A673 (cell line): ENCODE measurements at regions not wholly inside any gene's neighbourhood (a gene's known extent, or its start where the extent isn't known, plus 50 kb on each side); places are given as distances from the start of the nearest gene placed in this dataset.

Source experiments
- BruUV-seq: library from RNA; stranded (reverse); fragments of 400-500 nt; replicated peaks from 2 replicates; lab custom pipeline; 2021; lab: Mats Ljungman, UMichigan
- CTCF ChIA-PET: fragments of 300-600 bp; sonication (Branson Sonifier 250); formaldehyde crosslinking; loops from one replicate; lab custom pipeline; 2022; ENCODE audit warnings: antibody characterized with exemption; lab: Charles Lee
- POLR2A ChIA-PET: fragments of 300-600 bp; sonication (Branson Sonifier 250); formaldehyde crosslinking; loops from one replicate; lab custom pipeline; 2022; ENCODE audit warnings: antibody characterized with exemption; ENCODE audit not compliant: low non-redundant PET; lab: Charles Lee
- DNase-seq: peaks from one replicate; pipeline ENCODE4 v3.0.0-alpha.2; 2015; ENCODE audit warnings: low spot score
- H3K27ac ChIP-seq: fragments of 200-600 bp; sonication (generic); 2 replicates; pipeline ENCODE4 v1.5.1; 2016; ENCODE audit warnings: mixed run types, low read depth, mild to moderate bottlenecking, mixed read lengths, antibody characterized with exemption, low read length; ENCODE audit not compliant: poor library complexity, severe bottlenecking
- H3K27me3 ChIP-seq: fragments of 200-600 bp; sonication (generic); replicated peaks from 2 replicates; pipeline ENCODE4 v1.6.1; 2017; ENCODE audit warnings: mixed run types, low read depth, mild to moderate bottlenecking, mixed read lengths, antibody characterized with exemption, low read length; ENCODE audit not compliant: insufficient read depth, poor library complexity
- H3K36me3 ChIP-seq: fragments of 200-600 bp; sonication (generic); 2 replicates; pipeline ENCODE4 v1.6.1; 2016; ENCODE audit warnings: mixed run types, mild to moderate bottlenecking, mixed read lengths, antibody characterized with exemption, low read length; ENCODE audit not compliant: insufficient read depth, poor library complexity, severe bottlenecking
- H3K4me1 ChIP-seq: fragments of 200-600 bp; sonication (generic); 2 replicates; pipeline ENCODE4 v1.6.1; 2017; ENCODE audit warnings: mixed run types, mild to moderate bottlenecking, mixed read lengths, antibody characterized with exemption, low read length; ENCODE audit not compliant: insufficient read depth, poor library complexity, severe bottlenecking
- H3K4me3 ChIP-seq: fragments of 200-600 bp; sonication (generic); 2 replicates; pipeline ENCODE4 v1.5.1; 2016; ENCODE audit warnings: low read depth, mixed run types, mild to moderate bottlenecking, mixed read lengths, low read length; ENCODE audit not compliant: poor library complexity, severe bottlenecking
- H3K9me3 ChIP-seq: fragments of 200-600 bp; sonication (generic); 2 replicates; pipeline ENCODE4 v1.6.1; 2016; ENCODE audit warnings: mixed run types, low read depth, mild to moderate bottlenecking, mixed read lengths, antibody characterized with exemption, low read length; ENCODE audit not compliant: poor library complexity, severe bottlenecking
- EZH2 ChIP-seq: fragments of 200-600 bp; sonication (generic); IDR thresholded peaks from 2 replicates; pipeline ENCODE4 v1.6.1; 2017; ENCODE audit warnings: borderline replicate concordance, low read depth, mild to moderate bottlenecking, mixed read lengths, antibody characterized with exemption, low read length; ENCODE audit not compliant: poor library complexity, severe bottlenecking
- intact Hi-C: fragments of 100-400 bp; cut with micrococcal nuclease; formaldehyde crosslinking; loops from one replicate; pipeline ENCODE4 v1.10.0; 2022; ENCODE audit not compliant: unreplicated experiment
- TF ChIP-seq, protein P1 (sequence below): fragments of 300-800, 200-600 bp; sonication (generic); conservative IDR thresholded peaks from 2 replicates; pipeline ENCODE4 v1.5.1; 2017; ENCODE audit warnings: low read depth, mild to moderate bottlenecking, antibody characterized with exemption, low read length, moderate library complexity, mixed read lengths

GRCh38 chr14:71196921-71197320 is 289.7 kb downstream of the PCNX1 start:
- no TSS peak for BruUV-seq
- POLR2A ChIA-PET = no interaction called here
- CTCF ChIA-PET = interaction anchor here (0.5 kb wide), 1 partner anchor 12 kb away, joined by 3 read pairs; no protein-coding TSS in a partner anchor
- intact Hi-C loops = no loop called here
- H3K27ac ChIP-seq = no peak overlapping the region
- H3K36me3 ChIP-seq = no peaks in the 10 kb centered on the region
- TF ChIP-seq, protein P1, sequence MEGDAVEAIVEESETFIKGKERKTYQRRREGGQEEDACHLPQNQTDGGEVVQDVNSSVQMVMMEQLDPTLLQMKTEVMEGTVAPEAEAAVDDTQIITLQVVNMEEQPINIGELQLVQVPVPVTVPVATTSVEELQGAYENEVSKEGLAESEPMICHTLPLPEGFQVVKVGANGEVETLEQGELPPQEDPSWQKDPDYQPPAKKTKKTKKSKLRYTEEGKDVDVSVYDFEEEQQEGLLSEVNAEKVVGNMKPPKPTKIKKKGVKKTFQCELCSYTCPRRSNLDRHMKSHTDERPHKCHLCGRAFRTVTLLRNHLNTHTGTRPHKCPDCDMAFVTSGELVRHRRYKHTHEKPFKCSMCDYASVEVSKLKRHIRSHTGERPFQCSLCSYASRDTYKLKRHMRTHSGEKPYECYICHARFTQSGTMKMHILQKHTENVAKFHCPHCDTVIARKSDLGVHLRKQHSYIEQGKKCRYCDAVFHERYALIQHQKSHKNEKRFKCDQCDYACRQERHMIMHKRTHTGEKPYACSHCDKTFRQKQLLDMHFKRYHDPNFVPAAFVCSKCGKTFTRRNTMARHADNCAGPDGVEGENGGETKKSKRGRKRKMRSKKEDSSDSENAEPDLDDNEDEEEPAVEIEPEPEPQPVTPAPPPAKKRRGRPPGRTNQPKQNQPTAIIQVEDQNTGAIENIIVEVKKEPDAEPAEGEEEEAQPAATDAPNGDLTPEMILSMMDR = no peak
- TF ChIP-seq EZH2 = no peak
- no peaks in the 10 kb centered on the region for H3K4me1 ChIP-seq
- H3K27me3 ChIP-seq = no peaks in the 10 kb centered on the region
- H3K9me3 ChIP-seq = no peaks in the 10 kb centered on the region
- DNase-seq = no peak
- H3K4me3 ChIP-seq = no peak overlapping the region

DNA sequence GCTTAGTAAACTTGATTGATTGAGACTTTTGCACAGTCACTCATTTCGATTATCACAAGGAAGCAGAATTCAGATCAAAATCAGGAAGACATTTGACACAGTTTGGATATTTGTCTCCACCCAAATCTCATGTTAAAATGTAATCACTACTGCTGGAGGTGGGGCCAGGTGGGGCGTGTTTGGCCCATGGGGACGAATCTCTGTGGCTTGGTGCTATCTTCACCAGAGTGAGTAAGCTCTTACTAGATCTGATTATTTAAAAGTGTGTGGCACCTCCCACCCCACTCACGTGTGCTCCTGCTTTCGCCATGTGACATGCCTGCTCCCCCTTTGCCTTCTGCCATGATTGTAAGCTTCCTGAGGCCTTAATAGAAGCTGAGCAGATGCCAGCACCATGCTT is 291.4 kb downstream of the PCNX1 start:
- no peak for TF ChIP-seq EZH2
- TF ChIP-seq, protein P1 = no peak
- BruUV-seq = no TSS peak
- DNase-seq = no peak
- Histone ChIP-seq H3K4me1 (no peaks in the 10 kb centered on the region), H3K4me3 (no peak overlapping the region), H3K9me3 (no peaks in the 10 kb centered on the region), H3K36me3 (no peaks in the 10 kb centered on the region), H3K27ac (no peak overlapping the region), H3K27me3 (no peaks in the 10 kb centered on the region)
- intact Hi-C loops = no loop called here
- CTCF ChIA-PET = no interaction called here
- POLR2A ChIA-PET = no interaction called here

GRCh38 chr14:71201840-71202239 is 294.6 kb downstream of the PCNX1 start:
- POLR2A ChIA-PET = no interaction called here
- intact Hi-C loops = no loop called here
- CTCF ChIA-PET = no interaction called here

More at GRCh38 chr14:71201840-71202239, 294.6 kb downstream of the PCNX1 start:
- Histone ChIP-seq H3K36me3 (no peaks in the 10 kb centered on the region), H3K27ac (no peak overlapping the region), H3K4me1 (no peaks in the 10 kb centered on the region), H3K27me3 (no peaks in the 10 kb centered on the region), H3K4me3 (no peak overlapping the region), H3K9me3 (no peaks in the 10 kb centered on the region)
- no peak for DNase-seq
- no TSS peak for BruUV-seq
- no peak for TF ChIP-seq EZH2
- TF ChIP-seq, protein P1 = no peak
